DMS53 (cell line): ENCODE measurements at regions not wholly inside any gene's neighbourhood (a gene's known extent, or its start where the extent isn't known, plus 50 kb on each side); places are given as distances from the start of the nearest gene placed in this dataset.
A peak's percentile ranks its signal among the peaks of the same experiment; 100 is the strongest.

Source experiments
- DNase-seq: peaks from one replicate; lab custom pipeline; 2025; lab: John Stamatoyannopoulos, UW

DNA sequence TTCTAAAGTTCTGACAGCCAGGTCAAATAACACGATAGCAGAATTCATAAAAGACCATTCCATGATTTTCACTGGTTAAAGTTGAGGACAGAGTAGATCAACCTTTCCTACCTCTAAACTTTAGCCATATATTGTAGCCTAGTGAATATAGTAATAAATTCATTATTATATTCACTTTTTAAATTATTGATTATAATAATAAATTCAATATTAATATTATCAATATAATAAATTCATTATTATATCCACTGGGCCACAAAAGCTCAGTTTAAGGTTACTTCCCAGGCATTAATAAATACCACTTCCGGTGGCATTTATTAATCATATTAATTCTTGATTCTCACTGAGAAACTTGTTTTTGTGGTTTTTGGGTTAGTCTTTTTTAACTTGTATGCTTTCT is 85.7 kb upstream of the GPC6 start:
- no peak for DNase-seq

DNA sequence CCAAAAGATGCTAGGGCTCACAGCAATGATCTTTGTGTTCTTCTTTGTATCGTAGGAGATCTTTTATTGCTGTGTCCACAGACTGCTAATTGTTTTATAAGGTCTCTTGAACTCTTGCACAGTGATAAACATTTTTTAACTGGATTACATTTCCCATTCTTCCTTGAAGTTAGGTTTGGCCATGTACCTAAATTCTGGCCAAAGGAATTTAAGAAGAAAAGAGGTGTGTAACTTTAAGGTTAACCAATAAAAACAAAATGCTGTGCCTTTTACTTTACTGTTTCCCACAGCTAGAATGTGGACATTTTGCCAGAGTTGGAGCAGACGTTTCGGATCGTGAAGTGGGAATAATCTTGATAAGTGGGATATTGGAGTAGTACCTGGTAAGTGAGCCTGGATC is 82.6 kb upstream of the GPC6 start:
- DNase-seq, result no peak

DNA sequence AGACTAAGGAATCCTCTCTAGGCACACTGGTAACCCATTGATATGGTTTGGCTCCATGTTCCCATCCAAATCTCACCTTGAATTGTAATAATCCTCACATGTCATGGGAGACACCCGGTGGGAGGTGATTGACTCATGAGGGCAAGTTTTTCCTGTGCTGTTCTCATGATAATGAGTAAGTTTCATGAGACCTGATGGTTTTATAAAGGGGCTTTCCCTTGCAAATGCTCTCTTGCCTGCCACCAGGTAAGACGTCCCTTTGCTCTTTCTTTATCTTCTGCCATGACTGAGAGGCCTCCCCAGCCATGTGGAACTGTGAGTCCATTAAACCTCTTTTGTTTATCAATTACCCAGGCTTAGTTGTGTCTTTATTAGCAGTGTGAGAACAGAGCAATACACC is 81.4 kb upstream of the GPC6 start:
- DNase-seq, result no peak

DNA sequence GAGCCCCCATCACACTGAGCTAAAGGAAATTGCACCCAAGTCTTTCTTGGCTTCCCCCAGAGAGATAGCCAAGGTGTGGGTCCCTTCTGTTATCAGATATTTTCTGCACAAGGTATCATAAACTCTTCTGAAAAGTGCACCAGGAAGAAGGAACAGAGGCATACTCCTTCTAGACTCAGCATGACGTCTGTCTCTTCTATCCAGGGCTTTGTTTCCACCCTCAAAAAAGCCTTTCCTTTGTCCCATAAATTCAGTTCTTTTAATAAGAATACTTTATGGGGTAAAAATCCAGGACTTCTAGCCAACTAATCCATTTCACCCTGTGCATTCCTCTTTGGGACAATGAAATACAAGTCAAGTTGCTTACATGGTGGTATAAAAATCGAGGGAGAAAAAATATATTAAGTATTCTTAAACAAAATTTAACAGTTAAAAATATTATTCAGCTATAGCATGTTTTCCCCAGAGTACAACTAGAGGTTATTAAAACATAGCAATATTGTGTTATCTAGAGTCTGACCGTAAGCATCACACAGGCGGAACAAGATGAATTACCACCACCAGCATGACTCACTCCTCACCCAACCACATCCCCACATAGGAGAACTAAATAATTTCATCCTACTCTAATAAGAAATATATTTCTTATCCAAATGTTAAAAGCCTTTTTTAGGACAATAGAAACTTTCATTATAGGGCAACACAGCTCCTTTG is 79.9 kb upstream of the GPC6 start:
- no peak for DNase-seq

DNA sequence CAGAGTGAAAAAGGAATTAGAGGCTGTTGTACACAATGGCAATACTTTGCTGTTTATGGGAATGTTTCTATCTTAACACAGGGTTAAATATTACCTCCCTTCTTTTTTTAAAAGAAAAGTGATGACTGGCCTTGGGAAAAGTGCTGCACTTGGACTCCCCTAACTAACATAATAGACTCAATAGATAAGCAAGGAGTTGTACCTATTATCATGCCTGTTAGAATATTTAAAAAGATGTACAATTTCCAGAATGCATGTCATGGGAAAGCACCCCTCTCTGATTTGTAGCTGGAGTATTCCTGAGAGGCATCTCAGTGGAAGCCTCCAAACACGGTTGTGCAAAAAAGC is 79.3 kb upstream of the GPC6 start:
- no peak for DNase-seq

DNA sequence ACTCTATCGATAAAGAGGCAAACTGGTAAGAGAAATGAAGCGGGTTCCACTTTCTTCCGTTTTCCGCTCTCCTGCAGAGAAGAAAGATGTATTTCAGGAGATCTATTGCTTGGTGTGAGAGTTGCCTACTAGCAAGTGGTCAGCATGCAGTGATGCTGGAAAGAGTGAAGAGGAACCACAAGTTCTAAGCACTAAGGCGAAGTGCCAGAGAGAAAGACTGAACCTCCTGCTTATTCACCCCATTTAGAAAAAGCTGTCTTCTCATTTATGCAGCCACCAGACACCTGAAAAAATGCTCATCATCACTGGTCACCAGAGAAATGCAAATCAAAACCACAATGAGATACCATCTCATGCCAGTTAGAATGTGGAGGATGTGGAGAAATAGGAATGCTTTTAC is 78.7 kb upstream of the GPC6 start:
- DNase-seq, result no peak

DNA sequence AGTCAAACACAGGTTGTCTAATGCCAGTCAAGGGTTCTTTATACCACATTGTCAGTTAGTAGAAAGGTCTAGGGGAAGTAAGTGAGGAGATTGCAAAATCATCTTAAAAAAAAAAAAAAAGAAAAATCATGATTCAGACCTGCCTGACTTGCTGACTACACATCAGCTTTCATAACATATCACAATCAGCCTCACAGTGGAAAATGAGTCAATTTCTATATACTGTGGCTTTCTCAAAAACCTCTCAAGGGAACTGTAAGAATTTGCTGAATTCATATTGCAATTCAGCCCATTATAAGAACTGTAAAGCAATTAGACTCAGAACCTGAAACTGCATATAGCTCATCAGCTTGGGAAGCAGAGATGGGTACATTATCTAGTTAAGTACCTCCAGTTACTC is 75.3 kb upstream of the GPC6 start:
- DNase-seq, result no peak

DNA sequence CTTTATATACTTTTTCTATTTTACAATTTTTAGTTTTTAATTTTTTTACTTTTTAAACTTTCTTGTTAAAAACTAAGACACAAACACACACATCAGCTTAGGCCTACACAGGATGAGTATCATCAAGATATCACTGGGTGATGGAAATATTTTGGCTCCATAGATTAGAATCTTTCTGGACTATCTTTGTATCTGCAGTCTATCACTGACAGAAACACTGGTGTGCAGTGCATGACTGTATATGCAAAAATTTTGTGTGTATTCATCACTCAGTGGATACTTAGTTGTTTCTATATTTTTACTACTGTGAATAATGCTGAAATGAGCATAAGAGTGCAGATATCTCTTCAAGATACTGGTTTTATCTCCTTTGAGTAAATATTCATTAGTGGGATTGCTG is 68.0 kb upstream of the GPC6 start:
- DNase-seq, result no peak

DNA sequence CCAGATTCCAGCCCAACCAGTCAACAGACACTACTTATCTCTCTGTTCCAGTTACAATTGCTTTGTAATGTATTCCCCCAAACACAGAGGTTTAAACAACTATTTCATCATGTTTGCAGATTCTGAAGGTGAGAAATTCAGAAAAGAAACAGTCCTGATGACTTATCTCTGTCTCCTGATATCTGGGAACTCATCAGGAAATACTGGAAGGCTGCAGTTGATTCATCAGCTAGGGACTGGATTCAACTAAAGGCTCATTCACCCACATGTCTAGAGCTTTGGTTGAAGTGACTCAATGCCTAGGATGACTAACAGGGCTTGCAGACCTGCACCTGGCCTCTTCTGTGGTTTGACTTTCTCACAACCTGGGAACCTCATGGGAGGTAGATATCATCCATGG is 56.6 kb upstream of the GPC6 start:
- peak; percentile 57 for DNase-seq

DNA sequence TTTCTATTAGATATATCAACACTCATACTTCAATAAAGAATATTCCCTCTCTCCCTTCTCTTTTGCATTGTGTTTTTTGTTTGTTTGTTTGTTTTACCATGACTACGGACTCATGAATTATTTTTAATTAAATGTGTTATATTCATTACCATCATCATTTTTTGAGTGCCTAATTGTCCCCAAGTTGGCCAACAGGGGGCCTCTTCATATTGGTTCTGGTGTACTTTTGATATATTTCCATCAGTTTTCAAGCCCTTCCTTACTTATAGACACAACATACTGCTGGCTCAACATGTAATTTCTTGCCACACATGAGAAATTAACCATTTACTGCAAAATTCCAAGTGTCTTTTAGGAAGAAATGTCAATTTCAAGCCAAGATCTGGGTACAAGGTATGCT is 54.5 kb upstream of the GPC6 start:
- peak; percentile 9 for DNase-seq

DNA sequence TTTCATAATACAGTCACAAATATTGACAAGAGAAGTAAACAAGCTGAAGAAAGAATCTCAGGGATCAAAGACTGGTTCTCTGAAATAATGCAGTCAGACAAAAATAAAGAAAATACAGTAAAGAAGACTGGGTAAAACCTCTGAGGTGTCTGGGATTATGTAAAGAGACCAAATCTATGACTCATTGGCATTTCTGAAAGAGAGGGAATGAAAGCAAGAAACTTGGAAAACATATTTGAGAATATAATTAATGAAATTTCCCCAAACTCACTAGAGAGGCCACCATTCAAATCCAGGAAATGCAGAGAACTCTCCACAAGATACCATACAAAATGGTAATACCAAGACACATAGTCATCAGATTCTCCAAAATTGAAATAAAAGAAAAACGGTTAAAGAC is 53.0 kb upstream of the GPC6 start:
- DNase-seq, result no peak

DNA sequence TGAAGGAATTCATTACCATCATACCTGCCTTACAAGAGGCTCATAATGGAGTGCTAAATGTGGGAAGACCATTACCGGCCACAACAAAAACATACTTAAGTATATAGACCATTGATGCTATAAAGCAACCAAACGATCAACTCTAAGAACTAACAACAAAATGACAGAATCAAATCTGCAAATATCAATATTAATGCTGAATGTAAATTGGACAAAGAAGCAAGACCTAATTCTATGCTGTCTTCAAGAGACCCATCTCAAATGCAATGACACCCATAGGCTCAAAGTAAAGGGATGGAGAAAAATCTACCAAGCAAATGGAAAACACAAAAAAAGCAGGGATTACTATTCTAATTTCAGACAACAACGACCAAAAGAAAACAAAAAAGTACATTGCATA is 52.3 kb upstream of the GPC6 start:
- DNase-seq, result no peak
